ENCODE measurements at regions not wholly inside any gene's neighbourhood (a gene's known extent, or its start where the extent isn't known, plus 50 kb on each side); places are given as distances from the start of the nearest gene placed in this dataset.

GRCh38 chr1:67570486-67571143 is 114.4 kb upstream of the GADD45A start:
- no peaks in the 10 kb centered on the region for H3K9me3 ChIP-seq (replicated peaks in 1 of 3)
- H3K4me3 ChIP-seq: no peak overlapping the region
- 51 to 57% (median 54%) methylated on average over 6 to 8 of the region's 8 CpGs for WGBS, 4 donors
- peak overlapping the region in 1 of 5 donors; percentile 52 for H3K27ac ChIP-seq
- H3K36me3 ChIP-seq (replicated peaks in 1 of 2): no peaks in the 10 kb centered on the region
- intact Hi-C loops (cut with DNase I): no loop called here
- H3K27me3 ChIP-seq: no peaks in the 10 kb centered on the region
- peak in 4 of 7 donors; percentile 12 to 34 (median 28) for DNase-seq
- H3K4me1 ChIP-seq (replicated peaks in 1 of 2): no peaks in the 10 kb centered on the region
- no peak for TF ChIP-seq POLR2A (IDR thresholded peaks at IDR 0.05)

GRCh38 chr1:67571406-67571805 is 113.6 kb upstream of the GADD45A start:
- Histone ChIP-seq H3K4me3 (no peak overlapping the region), H3K27me3 (no peaks in the 10 kb centered on the region), H3K27ac (no peak overlapping the region), H3K9me3 (replicated peaks in 1 of 3) (no peaks in the 10 kb centered on the region), H3K4me1 (replicated peaks in 1 of 2) (no peaks in the 10 kb centered on the region), H3K36me3 (replicated peaks in 1 of 2) (no peaks in the 10 kb centered on the region)
- DNase-seq: no peak
- TF ChIP-seq CTCF (IDR thresholded peaks at IDR 0.05) (no peak), POLR2A (IDR thresholded peaks at IDR 0.05) (no peak)
- intact Hi-C loops (cut with DNase I): no loop called here

GRCh38 chr1:67571901-67572593 is 113.0 kb upstream of the GADD45A start:
- Histone ChIP-seq H3K4me3 (no peak overlapping the region), H3K36me3 (replicated peaks in 1 of 2) (no peaks in the 10 kb centered on the region), H3K27ac (no peak overlapping the region), H3K9me3 (replicated peaks in 1 of 3) (no peaks in the 10 kb centered on the region), H3K4me1 (replicated peaks in 1 of 2) (no peaks in the 10 kb centered on the region), H3K27me3 (no peaks in the 10 kb centered on the region)
- TF ChIP-seq CTCF (IDR thresholded peaks at IDR 0.05): no peak
- no peak for TF ChIP-seq POLR2A (IDR thresholded peaks at IDR 0.05)
- no peak for DNase-seq
- intact Hi-C loops (cut with DNase I): no loop called here
- 86 to 89% (median 88%) methylated on average over 11 to 14 of the region's 14 CpGs for WGBS, 4 donors

GRCh38 chr1:67572594-67573221 is 112.3 kb upstream of the GADD45A start:
- 81 to 84% (median 83%) methylated on average over 4 to 8 of the region's 8 CpGs for WGBS, 4 donors
- Histone ChIP-seq H3K9me3 (replicated peaks in 1 of 3) (no peaks in the 10 kb centered on the region), H3K27me3 (no peaks in the 10 kb centered on the region), H3K4me3 (no peak overlapping the region), H3K36me3 (replicated peaks in 1 of 2) (no peaks in the 10 kb centered on the region), H3K4me1 (replicated peaks in 1 of 2) (no peaks in the 10 kb centered on the region), H3K27ac (no peak overlapping the region)
- TF ChIP-seq POLR2A (IDR thresholded peaks at IDR 0.05) (no peak), CTCF (IDR thresholded peaks at IDR 0.05) (no peak)
- DNase-seq: no peak
- intact Hi-C loops (cut with DNase I): no loop called here
